ENCODE measurements at regions not wholly inside any gene's neighbourhood (a gene's known extent, or its start where the extent isn't known, plus 50 kb on each side); places are given as distances from the start of the nearest gene placed in this dataset.

DNA sequence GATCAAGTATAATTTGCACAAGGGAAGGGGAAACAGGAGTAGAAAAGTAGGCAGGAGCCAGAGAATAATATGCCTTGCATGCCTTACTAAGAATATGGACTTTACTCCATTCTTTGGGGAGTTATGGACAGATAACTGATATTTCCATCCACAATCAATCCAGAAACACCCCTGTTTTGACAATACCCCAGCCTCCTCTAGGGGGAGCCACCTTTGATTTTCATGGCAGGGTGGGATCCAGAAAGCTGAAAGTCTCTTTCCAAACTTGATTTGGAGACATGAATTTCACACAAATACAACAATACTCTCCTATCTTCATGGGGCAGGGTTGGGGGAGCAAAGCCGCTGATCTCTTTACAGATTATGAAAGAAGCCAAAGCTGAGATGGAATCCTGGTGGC lies 404.1 kb downstream of the FOXA2 start:
- H3K4me3 ChIP-seq (ENCODE audit: insufficient read depth, low read depth, low read length) = no peak overlapping the region
- H3K9ac ChIP-seq (ENCODE audit: low read length) = no peak overlapping the region
- Mint-ChIP-seq H3K36me3 (ENCODE audit: low read depth, unreplicated experiment) (no peaks in the 10 kb centered on the region), H3K4me3 (ENCODE audit: unreplicated experiment) (no peak overlapping the region), H3K27me3 (ENCODE audit: low read depth, unreplicated experiment) (no peaks in the 10 kb centered on the region), H3K27ac (ENCODE audit: unreplicated experiment) (no peak overlapping the region), H3K9me3 (ENCODE audit: unreplicated experiment) (no peaks in the 10 kb centered on the region), H3K4me1 (ENCODE audit: low read depth, unreplicated experiment) (no peaks in the 10 kb centered on the region)
- no peaks in the 10 kb centered on the region for H3K79me2 ChIP-seq (ENCODE audit: insufficient read depth, low read length)
- H3K4me2 ChIP-seq (ENCODE audit: low read length) = no peak overlapping the region
- peaks cover 4% of the 10 kb centered on the region for H3K9me3 ChIP-seq (ENCODE audit: insufficient read depth, low read depth, low read length)
- no peak overlapping the region for H3K27ac ChIP-seq (ENCODE audit: low read depth, low read length)
- no peaks in the 10 kb centered on the region for H4K20me1 ChIP-seq (ENCODE audit: insufficient read depth, low read length)
- no peaks in the 10 kb centered on the region for H3K36me3 ChIP-seq (ENCODE audit: insufficient read depth, low read length)
- TF ChIP-seq EZH2 (IDR thresholded peaks at IDR 0.05; ENCODE audit: insufficient read depth, low read length) = no peak
- TF ChIP-seq, protein P1, sequence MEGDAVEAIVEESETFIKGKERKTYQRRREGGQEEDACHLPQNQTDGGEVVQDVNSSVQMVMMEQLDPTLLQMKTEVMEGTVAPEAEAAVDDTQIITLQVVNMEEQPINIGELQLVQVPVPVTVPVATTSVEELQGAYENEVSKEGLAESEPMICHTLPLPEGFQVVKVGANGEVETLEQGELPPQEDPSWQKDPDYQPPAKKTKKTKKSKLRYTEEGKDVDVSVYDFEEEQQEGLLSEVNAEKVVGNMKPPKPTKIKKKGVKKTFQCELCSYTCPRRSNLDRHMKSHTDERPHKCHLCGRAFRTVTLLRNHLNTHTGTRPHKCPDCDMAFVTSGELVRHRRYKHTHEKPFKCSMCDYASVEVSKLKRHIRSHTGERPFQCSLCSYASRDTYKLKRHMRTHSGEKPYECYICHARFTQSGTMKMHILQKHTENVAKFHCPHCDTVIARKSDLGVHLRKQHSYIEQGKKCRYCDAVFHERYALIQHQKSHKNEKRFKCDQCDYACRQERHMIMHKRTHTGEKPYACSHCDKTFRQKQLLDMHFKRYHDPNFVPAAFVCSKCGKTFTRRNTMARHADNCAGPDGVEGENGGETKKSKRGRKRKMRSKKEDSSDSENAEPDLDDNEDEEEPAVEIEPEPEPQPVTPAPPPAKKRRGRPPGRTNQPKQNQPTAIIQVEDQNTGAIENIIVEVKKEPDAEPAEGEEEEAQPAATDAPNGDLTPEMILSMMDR (IDR thresholded peaks at IDR 0.05; ENCODE audit: insufficient read depth, low read depth, low read length) = no peak
- H3K4me1 ChIP-seq (ENCODE audit: insufficient read depth, low read length) = no peaks in the 10 kb centered on the region
- no peaks in the 10 kb centered on the region for H3K27me3 ChIP-seq (ENCODE audit: insufficient read depth, low read length)
- no peak overlapping the region for H2AFZ ChIP-seq (ENCODE audit: low read depth, low read length)
- no peak for FAIRE-seq
- no peak for DNase-seq (ENCODE audit: low read depth)

DNA sequence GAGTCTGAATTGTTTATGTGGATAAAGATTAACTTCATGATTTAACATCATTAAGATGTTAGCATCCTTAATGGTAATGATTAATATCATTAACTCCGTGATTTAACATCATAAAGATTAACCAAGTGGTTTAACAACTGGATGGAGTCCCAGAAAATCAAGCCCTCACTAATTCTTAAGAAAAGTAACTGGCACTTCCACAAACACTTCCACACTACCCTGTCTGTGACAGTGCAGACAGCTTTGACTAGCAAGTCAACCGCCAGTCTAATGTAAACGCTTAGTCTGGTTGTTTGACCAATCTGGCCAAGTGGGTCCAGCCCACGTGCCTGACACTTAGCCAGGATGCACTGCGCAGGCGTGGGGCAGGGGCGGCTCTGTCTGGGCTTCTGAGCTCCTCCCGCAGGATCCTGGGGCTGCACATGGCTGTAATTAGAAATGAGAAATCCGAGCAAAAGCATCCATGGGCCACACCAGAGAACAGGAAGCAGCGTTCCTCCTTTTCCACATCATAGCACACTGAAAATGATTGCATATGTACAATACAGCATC lies 424.2 kb downstream of the FOXA2 start:
- FAIRE-seq = no peak
- no peaks in the 10 kb centered on the region for H3K4me1 Mint-ChIP-seq (ENCODE audit: low read depth, unreplicated experiment)
- no peak overlapping the region for H3K4me3 Mint-ChIP-seq (ENCODE audit: unreplicated experiment)
- no peaks in the 10 kb centered on the region for H3K9me3 Mint-ChIP-seq (ENCODE audit: unreplicated experiment)
- peaks cover 13% of the 10 kb centered on the region for H3K27me3 Mint-ChIP-seq (ENCODE audit: low read depth, unreplicated experiment)
- H3K4me3 ChIP-seq (ENCODE audit: insufficient read depth, low read depth, low read length) = no peak overlapping the region
- no peak overlapping the region for H2AFZ ChIP-seq (ENCODE audit: low read depth, low read length)
- no peak overlapping the region for H3K4me2 ChIP-seq (ENCODE audit: low read length)
- H3K27me3 ChIP-seq (ENCODE audit: insufficient read depth, low read length) = no peaks in the 10 kb centered on the region
- no peaks in the 10 kb centered on the region for H3K36me3 Mint-ChIP-seq (ENCODE audit: low read depth, unreplicated experiment)
- no peaks in the 10 kb centered on the region for H3K79me2 ChIP-seq (ENCODE audit: insufficient read depth, low read length)
- H3K9me3 ChIP-seq (ENCODE audit: insufficient read depth, low read depth, low read length) = peaks cover 3% of the 10 kb centered on the region
- H3K27ac Mint-ChIP-seq (ENCODE audit: unreplicated experiment) = no peak overlapping the region
- H3K9ac ChIP-seq (ENCODE audit: low read length) = no peak overlapping the region
- DNase-seq (ENCODE audit: low read depth) = no peak
- no peaks in the 10 kb centered on the region for H3K4me1 ChIP-seq (ENCODE audit: insufficient read depth, low read length)
- H3K36me3 ChIP-seq (ENCODE audit: insufficient read depth, low read length) = no peaks in the 10 kb centered on the region
- H4K20me1 ChIP-seq (ENCODE audit: insufficient read depth, low read length) = no peaks in the 10 kb centered on the region
- TF ChIP-seq, protein P1 (IDR thresholded peaks at IDR 0.05; ENCODE audit: insufficient read depth, low read depth, low read length) = no peak
- TF ChIP-seq EZH2 (IDR thresholded peaks at IDR 0.05; ENCODE audit: insufficient read depth, low read length) = no peak
- H3K27ac ChIP-seq (ENCODE audit: low read depth, low read length) = no peak overlapping the region

DNA sequence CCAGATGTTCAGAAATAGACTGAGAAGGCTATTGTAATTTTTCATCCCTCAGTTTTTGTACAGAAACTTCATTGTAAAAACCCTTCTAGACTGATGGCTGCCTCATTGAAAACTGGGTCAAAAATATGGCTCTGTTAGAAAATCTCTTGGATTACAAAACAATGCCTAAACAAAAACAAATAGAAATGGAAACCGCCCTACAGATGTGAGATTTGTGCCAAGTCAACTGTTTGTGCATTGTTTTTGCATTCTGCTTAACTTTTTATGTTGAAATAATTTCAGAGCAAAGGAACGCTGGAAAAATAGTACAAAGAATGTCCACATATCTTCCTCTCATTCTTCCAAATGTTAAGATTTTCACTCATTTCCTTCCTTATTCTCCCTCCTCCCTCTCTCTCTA lies 425.1 kb downstream of the FOXA2 start:
- FAIRE-seq (no peak), DNase-seq (ENCODE audit: low read depth) (no peak)
- Histone ChIP-seq H3K4me1 (ENCODE audit: insufficient read depth, low read length) (no peaks in the 10 kb centered on the region), H3K36me3 (ENCODE audit: insufficient read depth, low read length) (no peaks in the 10 kb centered on the region), H3K9me3 (ENCODE audit: insufficient read depth, low read depth, low read length) (peaks cover 8% of the 10 kb centered on the region), H3K9ac (ENCODE audit: low read length) (no peak overlapping the region), H2AFZ (ENCODE audit: low read depth, low read length) (no peak overlapping the region), H3K79me2 (ENCODE audit: insufficient read depth, low read length) (no peaks in the 10 kb centered on the region), H3K27ac (ENCODE audit: low read depth, low read length) (no peak overlapping the region), H4K20me1 (ENCODE audit: insufficient read depth, low read length) (no peaks in the 10 kb centered on the region), H3K27me3 (ENCODE audit: insufficient read depth, low read length) (no peaks in the 10 kb centered on the region), H3K4me2 (ENCODE audit: low read length) (no peak overlapping the region), H3K4me3 (ENCODE audit: insufficient read depth, low read depth, low read length) (no peak overlapping the region)
- H3K27me3 Mint-ChIP-seq (ENCODE audit: low read depth, unreplicated experiment) = peaks cover 13% of the 10 kb centered on the region
- no peaks in the 10 kb centered on the region for H3K36me3 Mint-ChIP-seq (ENCODE audit: low read depth, unreplicated experiment)
- H3K27ac Mint-ChIP-seq (ENCODE audit: unreplicated experiment) = no peak overlapping the region
- no peak overlapping the region for H3K4me3 Mint-ChIP-seq (ENCODE audit: unreplicated experiment)
- no peak for TF ChIP-seq EZH2 (IDR thresholded peaks at IDR 0.05; ENCODE audit: insufficient read depth, low read length)
- TF ChIP-seq, protein P1 (IDR thresholded peaks at IDR 0.05; ENCODE audit: insufficient read depth, low read depth, low read length) = no peak
- H3K9me3 Mint-ChIP-seq (ENCODE audit: unreplicated experiment) = no peaks in the 10 kb centered on the region
- no peaks in the 10 kb centered on the region for H3K4me1 Mint-ChIP-seq (ENCODE audit: low read depth, unreplicated experiment)

All from astrocyte (in vitro differentiated cells and primary cell).